Prostate gland (tissue), 2 donors: ENCODE measurements at regions not wholly inside any gene's neighbourhood (a gene's known extent, or its start where the extent isn't known, plus 50 kb on each side); places are given as distances from the start of the nearest gene placed in this dataset.

Experiments
- DNase-seq: peaks from one replicate; pipeline ENCODE4 v3.0.0-alpha.2; 2019; ENCODE audit warnings: low spot score
- H3K27ac ChIP-seq, 2 donors: fragments of 200-600 bp; sonication (generic); 2 replicates each; pipeline ENCODE4 v1.5.1; 2017 to 2019
- H3K27me3 ChIP-seq: fragments of 200-600 bp; sonication (generic); replicated peaks from 2 replicates; pipeline ENCODE4 v1.5.1; 2019; ENCODE audit not compliant: insufficient read depth
- H3K36me3 ChIP-seq, 2 donors: fragments of 200-600 bp; sonication (generic); 1 replicate in 1 of 2; 2 replicates in 1 of 2; pipeline versions ENCODE4 v1.5.1 to v1.8.1; 2017 to 2019
- H3K4me1 ChIP-seq: fragments of 200-600 bp; sonication (generic); replicated peaks from 2 replicates; pipeline ENCODE4 v1.5.1; 2019
- H3K4me3 ChIP-seq, 2 donors: fragments of 200-600 bp; sonication (generic); 2 replicates each; pipeline ENCODE4 v1.5.1; 2017 to 2019
- H3K9me3 ChIP-seq: fragments of 200-600 bp; sonication (generic); 2 replicates; pipeline ENCODE4 v1.5.1; 2017
- CTCF ChIP-seq, 4 experiments: fragments of 200-600 bp in 2 of 4; fragments of 450-650 bp in 2 of 4; sonication (generic) in 2 of 4; IDR thresholded peaks; 1 replicate in 3 of 4; 2 replicates in 1 of 4; pipeline ENCODE4 v1.5.1; 2016 to 2019; ENCODE audit warnings: antibody characterized with exemption in 4 of 4, mild to moderate bottlenecking in 2 of 4, moderate library complexity in 2 of 4
- POLR2A ChIP-seq: fragments of 450-650 bp; IDR thresholded peaks from one replicate; pipeline ENCODE4 v1.6.1; 2016; ENCODE audit warnings: antibody characterized with exemption, mild to moderate bottlenecking
- POLR2AphosphoS5 ChIP-seq: sonication (generic); formaldehyde crosslinking; IDR thresholded peaks from one replicate; pipeline ENCODE4 v1.6.1; 2017; ENCODE audit warnings: antibody characterized with exemption
- WGBS: methylation state at CpG from one replicate; pipeline ENCODE4 v1.1.5; 2018; 5-methylcytosine and 5-hydroxymethylcytosine counted together
- intact Hi-C: fragments of 100-400 bp; cut with DNase I; formaldehyde crosslinking; loops from one replicate; pipeline ENCODE4 v1.14.2; 2022

GRCh38 chr18:76153691-76154090 is 341.4 kb downstream of the ZNF516 start:
- DNase-seq = no peak
- no peaks in the 10 kb centered on the region for H3K9me3 ChIP-seq
- H3K27me3 ChIP-seq = no peaks in the 10 kb centered on the region
- TF ChIP-seq POLR2A (no peak), POLR2AphosphoS5 (no peak), CTCF (IDR thresholded peaks at IDR 0.05) (no peak)
- H3K4me1 ChIP-seq = no peaks in the 10 kb centered on the region
- no peaks in the 10 kb centered on the region for H3K36me3 ChIP-seq
- no peak overlapping the region for H3K27ac ChIP-seq
- WGBS = 87% methylated on average over 17 of the region's 17 CpGs
- intact Hi-C loops = no loop called here
- H3K4me3 ChIP-seq = no peak overlapping the region

- intact Hi-C loops = no loop called here
- Histone ChIP-seq H3K4me1 (no peaks in the 10 kb centered on the region), H3K4me3 (no peak overlapping the region), H3K9me3 (no peaks in the 10 kb centered on the region), H3K36me3 (no peaks in the 10 kb centered on the region), H3K27ac (no peak overlapping the region), H3K27me3 (no peaks in the 10 kb centered on the region)
- 92% methylated on average over 7 of the region's 7 CpGs for WGBS
- TF ChIP-seq CTCF (IDR thresholded peaks at IDR 0.05) = no peak
- TF ChIP-seq POLR2AphosphoS5 = no peak
- TF ChIP-seq POLR2A = no peak
- DNase-seq = no peak
These were observed 345.3 kb downstream of the ZNF516 start for GRCh38 chr18:76149734-76150133.

- DNase-seq = no peak
- Histone ChIP-seq H3K27ac (no peak overlapping the region), H3K27me3 (no peaks in the 10 kb centered on the region), H3K4me3 (no peak overlapping the region), H3K36me3 (no peaks in the 10 kb centered on the region), H3K4me1 (no peaks in the 10 kb centered on the region), H3K9me3 (no peaks in the 10 kb centered on the region)
- 96% methylated on average over 4 of the region's 4 CpGs for WGBS
- TF ChIP-seq POLR2AphosphoS5 (no peak), POLR2A (no peak), CTCF (IDR thresholded peaks at IDR 0.05) (no peak)
- intact Hi-C loops = no loop called here
These were observed 345.8 kb downstream of the ZNF516 start for GRCh38 chr18:76149284-76149683.

- no peak for TF ChIP-seq CTCF (IDR thresholded peaks at IDR 0.05)
- no peak for TF ChIP-seq POLR2A
- no peak for TF ChIP-seq POLR2AphosphoS5
- no peak for DNase-seq
- H3K9me3 ChIP-seq = no peaks in the 10 kb centered on the region
- no peak overlapping the region for H3K4me3 ChIP-seq
- no peaks in the 10 kb centered on the region for H3K4me1 ChIP-seq
- intact Hi-C loops = no loop called here
- H3K27ac ChIP-seq = no peak overlapping the region
- whole genome bisulfite sequencing = 75% methylated on average over 23 of the region's 23 CpGs
- no peaks in the 10 kb centered on the region for H3K36me3 ChIP-seq
- no peaks in the 10 kb centered on the region for H3K27me3 ChIP-seq
These were observed 349.3 kb downstream of the ZNF516 start for GRCh38 chr18:76145521-76146376.

- Histone ChIP-seq H3K9me3 (no peaks in the 10 kb centered on the region), H3K27ac (no peak overlapping the region), H3K36me3 (no peaks in the 10 kb centered on the region), H3K4me3 (no peak overlapping the region), H3K4me1 (no peaks in the 10 kb centered on the region), H3K27me3 (no peaks in the 10 kb centered on the region)
- TF ChIP-seq CTCF (IDR thresholded peaks at IDR 0.05) (no peak), POLR2A (no peak), POLR2AphosphoS5 (no peak)
- intact Hi-C loops = no loop called here
- 86% methylated on average over 18 of the region's 18 CpGs for WGBS
- DNase-seq = no peak
These were observed 350.2 kb downstream of the ZNF516 start for GRCh38 chr18:76144844-76145243.
